ENCODE measurements at regions not wholly inside any gene's neighbourhood (a gene's known extent, or its start where the extent isn't known, plus 50 kb on each side); places are given as distances from the start of the nearest gene placed in this dataset.

DNA sequence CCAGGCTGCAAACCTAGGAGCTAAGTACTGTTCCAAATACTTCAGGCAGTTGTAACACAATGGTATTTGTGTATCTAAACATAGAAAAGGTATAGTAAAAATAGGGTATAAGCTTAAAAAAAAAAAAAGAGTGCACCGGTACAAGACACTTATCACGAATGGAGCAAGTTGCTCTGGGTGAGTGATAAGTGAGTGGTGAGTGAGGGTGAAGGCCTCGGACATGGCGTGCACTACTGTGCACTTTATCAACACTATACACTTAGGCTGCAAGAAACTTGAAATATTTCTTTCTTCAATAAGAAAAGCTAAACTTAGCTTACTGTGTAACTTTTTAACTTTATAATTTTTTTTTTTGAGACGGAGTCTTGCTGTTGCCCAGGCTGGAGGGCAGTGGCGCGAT lies 159.5 kb upstream of the PDE10A start:
- TF ChIP-seq EZH2 (IDR thresholded peaks at IDR 0.05; ENCODE audit: borderline replicate concordance, low read depth, low read length, severe bottlenecking) (no peak), POLR2A (IDR thresholded peaks at IDR 0.05; ENCODE audit: low read depth, low read length) (no peak), GATA2 (IDR thresholded peaks at IDR 0.05; ENCODE audit: insufficient read depth, insufficient read length, low read depth, low read length) (no peak), JUN (IDR thresholded peaks at IDR 0.05; ENCODE audit: borderline replicate concordance, insufficient read depth, insufficient read length, low read depth) (no peak), POLR2AphosphoS5 (IDR thresholded peaks at IDR 0.05; ENCODE audit: insufficient read depth, low read depth, low read length) (no peak), MYC (IDR thresholded peaks at IDR 0.05; ENCODE audit: low read depth, low read length) (no peak)
- TF ChIP-seq, protein P1, sequence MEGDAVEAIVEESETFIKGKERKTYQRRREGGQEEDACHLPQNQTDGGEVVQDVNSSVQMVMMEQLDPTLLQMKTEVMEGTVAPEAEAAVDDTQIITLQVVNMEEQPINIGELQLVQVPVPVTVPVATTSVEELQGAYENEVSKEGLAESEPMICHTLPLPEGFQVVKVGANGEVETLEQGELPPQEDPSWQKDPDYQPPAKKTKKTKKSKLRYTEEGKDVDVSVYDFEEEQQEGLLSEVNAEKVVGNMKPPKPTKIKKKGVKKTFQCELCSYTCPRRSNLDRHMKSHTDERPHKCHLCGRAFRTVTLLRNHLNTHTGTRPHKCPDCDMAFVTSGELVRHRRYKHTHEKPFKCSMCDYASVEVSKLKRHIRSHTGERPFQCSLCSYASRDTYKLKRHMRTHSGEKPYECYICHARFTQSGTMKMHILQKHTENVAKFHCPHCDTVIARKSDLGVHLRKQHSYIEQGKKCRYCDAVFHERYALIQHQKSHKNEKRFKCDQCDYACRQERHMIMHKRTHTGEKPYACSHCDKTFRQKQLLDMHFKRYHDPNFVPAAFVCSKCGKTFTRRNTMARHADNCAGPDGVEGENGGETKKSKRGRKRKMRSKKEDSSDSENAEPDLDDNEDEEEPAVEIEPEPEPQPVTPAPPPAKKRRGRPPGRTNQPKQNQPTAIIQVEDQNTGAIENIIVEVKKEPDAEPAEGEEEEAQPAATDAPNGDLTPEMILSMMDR (IDR thresholded peaks at IDR 0.05; ENCODE audit: extremely low read depth in 1 of 2, insufficient read depth in 1 of 2, low read depth in 1 of 2, low read length in 2 of 2) = no peak
- TF ChIP-seq, protein P2, sequence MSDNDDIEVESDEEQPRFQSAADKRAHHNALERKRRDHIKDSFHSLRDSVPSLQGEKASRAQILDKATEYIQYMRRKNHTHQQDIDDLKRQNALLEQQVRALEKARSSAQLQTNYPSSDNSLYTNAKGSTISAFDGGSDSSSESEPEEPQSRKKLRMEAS (IDR thresholded peaks at IDR 0.05; ENCODE audit: insufficient read depth, insufficient read length) = no peak

Measured in endothelial cell of umbilical vein (primary cell).